ENCODE measurements at regions not wholly inside any gene's neighbourhood (a gene's known extent, or its start where the extent isn't known, plus 50 kb on each side); places are given as distances from the start of the nearest gene placed in this dataset.

- no peak overlapping the region for H3K27ac Mint-ChIP-seq
- DNase-seq, result no peak
- no peak overlapping the region for H3K4me3 ChIP-seq (ENCODE audit: low read length)
- intact Hi-C loops (cut with micrococcal nuclease), result no loop called here
- peaks cover 4% of the 10 kb centered on the region for H3K4me1 ChIP-seq (ENCODE audit: control insufficient read depth, insufficient read depth, low read length)
- H3K27ac ChIP-seq (ENCODE audit: low read length), result no peak overlapping the region
- no peaks in the 10 kb centered on the region for H3K36me3 ChIP-seq (ENCODE audit: control insufficient read depth, insufficient read depth, low read length)
- H3K4me1 Mint-ChIP-seq, result peaks cover 2 to 8% of the 10 kb centered on the region in 2 donors
- no peaks in the 10 kb centered on the region for H3K9me3 Mint-ChIP-seq
- H3K36me3 Mint-ChIP-seq, result no peaks in the 10 kb centered on the region
- H3K4me3 Mint-ChIP-seq, result no peak overlapping the region
- no peak for TF ChIP-seq CTCF (IDR thresholded peaks at IDR 0.05)
- H3K27me3 Mint-ChIP-seq (ENCODE audit: low read depth in 2 of 2), result no peaks in the 10 kb centered on the region
- no peak for ATAC-seq
- no peaks in the 10 kb centered on the region for H3K9me3 ChIP-seq (ENCODE audit: control insufficient read depth, insufficient read depth, low read length)
- H3K27me3 ChIP-seq (ENCODE audit: control insufficient read depth, insufficient read depth, low read length), result no peaks in the 10 kb centered on the region
Observed at GRCh38 chr10:52442576-52442975, 128.5 kb downstream of the DKK1 start.

GRCh38 chr10:52443419-52444388 lies 129.6 kb downstream of the DKK1 start:
- Histone ChIP-seq H3K36me3 (ENCODE audit: control insufficient read depth, insufficient read depth, low read length) (no peaks in the 10 kb centered on the region), H3K4me1 (ENCODE audit: control insufficient read depth, insufficient read depth, low read length) (no peaks in the 10 kb centered on the region), H3K27me3 (ENCODE audit: control insufficient read depth, insufficient read depth, low read length) (no peaks in the 10 kb centered on the region), H3K27ac (ENCODE audit: low read length) (no peak overlapping the region), H3K9me3 (ENCODE audit: control insufficient read depth, insufficient read depth, low read length) (no peaks in the 10 kb centered on the region), H3K4me3 (ENCODE audit: low read length) (no peak overlapping the region)
- no peak for TF ChIP-seq CTCF (IDR thresholded peaks at IDR 0.05)
- Mint-ChIP-seq H3K4me3 (no peak overlapping the region), H3K4me1 (peaks cover 0 to 3% of the 10 kb centered on the region in 2 donors), H3K27ac (no peak overlapping the region), H3K36me3 (no peaks in the 10 kb centered on the region), H3K9me3 (no peaks in the 10 kb centered on the region), H3K27me3 (ENCODE audit: low read depth in 2 of 2) (no peaks in the 10 kb centered on the region)
- WGBS (ENCODE audit: insufficient coverage), result 81% methylated on average over 2 of the region's 3 CpGs
- DNase-seq, result no peak
- intact Hi-C loops (cut with micrococcal nuclease), result no loop called here
- no peak for ATAC-seq

- no peaks in the 10 kb centered on the region for H3K4me1 Mint-ChIP-seq
- H3K4me3 Mint-ChIP-seq, result no peak overlapping the region
- Histone ChIP-seq H3K36me3 (ENCODE audit: control insufficient read depth, insufficient read depth, low read length) (no peaks in the 10 kb centered on the region), H3K4me3 (ENCODE audit: low read length) (no peak overlapping the region), H3K4me1 (ENCODE audit: control insufficient read depth, insufficient read depth, low read length) (no peaks in the 10 kb centered on the region), H3K27me3 (ENCODE audit: control insufficient read depth, insufficient read depth, low read length) (no peaks in the 10 kb centered on the region), H3K27ac (ENCODE audit: low read length) (no peak overlapping the region), H3K9me3 (ENCODE audit: control insufficient read depth, insufficient read depth, low read length) (no peaks in the 10 kb centered on the region)
- no peaks in the 10 kb centered on the region for H3K36me3 Mint-ChIP-seq
- WGBS (ENCODE audit: insufficient coverage), result 72% methylated on average over 3 of the region's 5 CpGs
- no peak overlapping the region for H3K27ac Mint-ChIP-seq
- DNase-seq (no peak), ATAC-seq (no peak)
- intact Hi-C loops (cut with micrococcal nuclease), result no loop called here
- H3K27me3 Mint-ChIP-seq (ENCODE audit: low read depth in 2 of 2), result no peaks in the 10 kb centered on the region
- H3K9me3 Mint-ChIP-seq, result no peaks in the 10 kb centered on the region
- TF ChIP-seq CTCF (IDR thresholded peaks at IDR 0.05), result no peak
Observed at GRCh38 chr10:52446391-52446790, 132.3 kb downstream of the DKK1 start.

- no peak overlapping the region for H3K4me3 Mint-ChIP-seq
- H3K27me3 Mint-ChIP-seq (ENCODE audit: low read depth in 2 of 2), result no peaks in the 10 kb centered on the region
- no peak for DNase-seq
- H3K4me1 ChIP-seq (ENCODE audit: control insufficient read depth, insufficient read depth, low read length), result no peaks in the 10 kb centered on the region
- H3K9me3 Mint-ChIP-seq, result no peaks in the 10 kb centered on the region
- no peaks in the 10 kb centered on the region for H3K36me3 ChIP-seq (ENCODE audit: control insufficient read depth, insufficient read depth, low read length)
- no peak for TF ChIP-seq CTCF (IDR thresholded peaks at IDR 0.05)
- no peak overlapping the region for H3K27ac Mint-ChIP-seq
- no peak overlapping the region for H3K4me3 ChIP-seq (ENCODE audit: low read length)
- H3K27ac ChIP-seq (ENCODE audit: low read length), result no peak overlapping the region
- no peak for ATAC-seq
- H3K4me1 Mint-ChIP-seq, result no peaks in the 10 kb centered on the region
- H3K9me3 ChIP-seq (ENCODE audit: control insufficient read depth, insufficient read depth, low read length), result no peaks in the 10 kb centered on the region
- no peaks in the 10 kb centered on the region for H3K36me3 Mint-ChIP-seq
- intact Hi-C loops (cut with micrococcal nuclease), result no loop called here
- no peaks in the 10 kb centered on the region for H3K27me3 ChIP-seq (ENCODE audit: control insufficient read depth, insufficient read depth, low read length)
Observed at GRCh38 chr10:52447931-52448353, 133.9 kb downstream of the DKK1 start.

Measured in natural killer cell (primary cell).